Nephron progenitor cell (in vitro differentiated cells): ENCODE measurements at regions not wholly inside any gene's neighbourhood (a gene's known extent, or its start where the extent isn't known, plus 50 kb on each side); places are given as distances from the start of the nearest gene placed in this dataset.
A peak's percentile ranks its signal among the peaks of the same experiment; 100 is the strongest.

ENCODE experiments used
- DNase-seq: peaks from one replicate; pipeline ENCODE4 v3.0.0; 2021
- H3K27ac Mint-ChIP-seq: 2 replicates; pipeline ENCODE4 v1.8.0; 2021; ENCODE audit warnings: mild to moderate bottlenecking, moderate library complexity, mixed read lengths
- H3K27me3 Mint-ChIP-seq: 2 replicates; pipeline ENCODE4 v1.8.0; 2021; ENCODE audit warnings: mild to moderate bottlenecking, low read depth, mixed read lengths; ENCODE audit not compliant: poor library complexity
- H3K36me3 Mint-ChIP-seq: 2 replicates; pipeline ENCODE4 v1.8.0; 2021; ENCODE audit warnings: low read depth, mixed read lengths
- H3K4me1 Mint-ChIP-seq: 2 replicates; pipeline ENCODE4 v1.8.0; 2021; ENCODE audit warnings: mixed read lengths
- H3K4me3 Mint-ChIP-seq: 2 replicates; pipeline ENCODE4 v1.8.0; 2021; ENCODE audit warnings: mild to moderate bottlenecking, moderate library complexity, mixed read lengths
- H3K9me3 Mint-ChIP-seq: 2 replicates; pipeline ENCODE4 v1.8.0; 2021; ENCODE audit warnings: mild to moderate bottlenecking, moderate library complexity, mixed read lengths
- TF ChIP-seq, protein P1 (sequence below): fragments of 200-600 bp; sonication (generic); IDR thresholded peaks from 2 replicates; pipeline ENCODE4 v1.5.0; 2021; ENCODE audit warnings: antibody characterized with exemption

DNA sequence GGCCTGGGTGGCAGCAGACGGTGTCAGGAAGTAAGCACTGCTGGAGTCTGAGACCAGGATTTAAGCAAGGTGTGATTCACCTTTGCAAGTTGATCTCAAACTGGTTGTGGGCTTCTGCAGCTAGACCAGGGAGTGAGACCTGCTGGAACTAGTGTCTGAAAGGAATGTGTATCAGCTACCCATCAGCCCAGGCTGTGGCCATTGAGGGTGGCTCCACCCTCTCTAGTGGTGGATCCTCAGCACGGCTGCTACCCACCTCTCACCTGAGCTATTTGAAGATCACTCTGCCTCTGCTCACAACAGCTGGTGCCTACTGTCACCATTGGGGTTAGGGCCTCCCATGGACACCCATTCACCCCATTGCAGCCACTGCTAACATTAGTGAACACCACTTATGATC is 140.3 kb upstream of the DCBLD2 start:
- H3K4me3 Mint-ChIP-seq, result no peak overlapping the region
- no peak for DNase-seq
- H3K27ac Mint-ChIP-seq, result no peak overlapping the region
- H3K4me1 Mint-ChIP-seq, result no peaks in the 10 kb centered on the region
- no peaks in the 10 kb centered on the region for H3K9me3 Mint-ChIP-seq
- H3K27me3 Mint-ChIP-seq, result peaks cover 15% of the 10 kb centered on the region
- H3K36me3 Mint-ChIP-seq, result no peaks in the 10 kb centered on the region
- TF ChIP-seq, protein P1, sequence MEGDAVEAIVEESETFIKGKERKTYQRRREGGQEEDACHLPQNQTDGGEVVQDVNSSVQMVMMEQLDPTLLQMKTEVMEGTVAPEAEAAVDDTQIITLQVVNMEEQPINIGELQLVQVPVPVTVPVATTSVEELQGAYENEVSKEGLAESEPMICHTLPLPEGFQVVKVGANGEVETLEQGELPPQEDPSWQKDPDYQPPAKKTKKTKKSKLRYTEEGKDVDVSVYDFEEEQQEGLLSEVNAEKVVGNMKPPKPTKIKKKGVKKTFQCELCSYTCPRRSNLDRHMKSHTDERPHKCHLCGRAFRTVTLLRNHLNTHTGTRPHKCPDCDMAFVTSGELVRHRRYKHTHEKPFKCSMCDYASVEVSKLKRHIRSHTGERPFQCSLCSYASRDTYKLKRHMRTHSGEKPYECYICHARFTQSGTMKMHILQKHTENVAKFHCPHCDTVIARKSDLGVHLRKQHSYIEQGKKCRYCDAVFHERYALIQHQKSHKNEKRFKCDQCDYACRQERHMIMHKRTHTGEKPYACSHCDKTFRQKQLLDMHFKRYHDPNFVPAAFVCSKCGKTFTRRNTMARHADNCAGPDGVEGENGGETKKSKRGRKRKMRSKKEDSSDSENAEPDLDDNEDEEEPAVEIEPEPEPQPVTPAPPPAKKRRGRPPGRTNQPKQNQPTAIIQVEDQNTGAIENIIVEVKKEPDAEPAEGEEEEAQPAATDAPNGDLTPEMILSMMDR, result no peak

DNA sequence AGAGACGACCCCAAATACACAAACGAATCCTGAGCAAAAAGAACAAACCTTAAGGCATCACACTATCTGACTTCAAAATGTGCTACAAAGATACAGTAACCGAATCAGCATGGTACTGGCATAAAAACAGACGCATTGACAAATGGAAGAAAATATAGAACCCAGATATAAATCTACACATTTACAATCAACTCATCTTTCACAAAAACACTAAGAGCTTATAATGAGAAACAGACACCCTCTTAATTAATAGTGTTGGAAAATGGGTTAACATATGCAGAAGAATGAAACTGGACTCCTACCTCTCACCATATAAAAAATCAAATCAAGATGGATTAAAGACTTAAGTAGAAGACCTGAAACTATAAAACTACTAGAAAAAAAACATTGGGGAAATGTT is 130.3 kb upstream of the DCBLD2 start:
- Mint-ChIP-seq H3K9me3 (peaks cover 25% of the 10 kb centered on the region), H3K4me3 (no peak overlapping the region), H3K27me3 (no peaks in the 10 kb centered on the region), H3K4me1 (no peaks in the 10 kb centered on the region), H3K36me3 (no peaks in the 10 kb centered on the region), H3K27ac (no peak overlapping the region)
- TF ChIP-seq, protein P1, result no peak
- no peak for DNase-seq

DNA sequence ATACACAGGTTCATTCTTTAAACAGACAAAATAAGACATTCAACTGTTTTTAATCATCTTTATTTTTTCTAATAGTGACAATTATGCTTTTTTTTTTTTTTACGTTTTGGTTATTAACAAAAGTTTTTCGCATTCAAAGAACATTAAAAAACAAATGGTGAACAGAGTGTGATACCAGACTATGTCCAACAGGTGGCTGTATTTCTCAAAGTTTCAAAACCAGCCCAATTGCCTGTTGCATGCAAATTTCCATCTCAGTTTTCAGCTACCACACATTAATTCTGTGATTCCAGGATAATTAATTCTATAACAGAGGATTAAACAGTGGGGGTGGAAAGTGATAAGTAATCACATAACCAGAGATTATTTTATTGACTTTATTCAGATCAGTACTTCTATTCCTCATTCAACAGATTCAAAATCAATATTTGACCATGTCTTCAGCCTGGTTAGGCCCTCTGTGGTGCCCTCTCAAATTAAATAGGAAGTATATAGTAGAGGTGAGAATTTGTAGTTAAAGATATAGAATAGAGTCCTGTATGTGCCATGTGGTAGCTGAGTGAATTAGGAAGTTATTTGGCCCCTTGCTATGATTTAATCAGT is 122.2 kb upstream of the DCBLD2 start:
- H3K4me3 Mint-ChIP-seq, result no peak overlapping the region
- no peak overlapping the region for H3K27ac Mint-ChIP-seq
- TF ChIP-seq, protein P1, result peak; percentile 59
- peaks cover 8% of the 10 kb centered on the region for H3K9me3 Mint-ChIP-seq
- H3K4me1 Mint-ChIP-seq, result no peaks in the 10 kb centered on the region
- no peak for DNase-seq
- no peaks in the 10 kb centered on the region for H3K27me3 Mint-ChIP-seq
- no peaks in the 10 kb centered on the region for H3K36me3 Mint-ChIP-seq

DNA sequence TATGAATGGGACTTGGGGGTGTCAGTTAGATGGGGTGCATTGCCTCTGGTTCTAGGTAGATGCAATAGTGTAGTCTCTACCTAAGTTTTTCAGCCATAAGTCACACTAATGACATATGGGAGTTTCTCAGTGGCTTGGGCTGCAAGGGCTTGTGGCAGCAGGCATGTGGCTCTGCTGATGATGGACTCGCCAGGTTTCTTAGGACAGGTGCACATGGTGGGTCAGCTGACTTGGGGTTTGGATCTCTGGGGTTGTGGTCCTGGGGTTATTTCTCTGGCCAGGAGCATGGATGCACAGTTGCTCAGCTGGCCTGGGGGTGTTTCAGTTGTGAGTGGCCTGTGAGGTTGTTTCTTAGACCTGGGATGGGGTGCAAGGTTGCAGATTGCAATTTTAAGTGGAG is 120.0 kb upstream of the DCBLD2 start:
- H3K27me3 Mint-ChIP-seq, result no peaks in the 10 kb centered on the region
- no peak overlapping the region for H3K4me3 Mint-ChIP-seq
- TF ChIP-seq, protein P1, result no peak
- no peaks in the 10 kb centered on the region for H3K36me3 Mint-ChIP-seq
- no peaks in the 10 kb centered on the region for H3K4me1 Mint-ChIP-seq
- no peaks in the 10 kb centered on the region for H3K9me3 Mint-ChIP-seq
- no peak for DNase-seq
- no peak overlapping the region for H3K27ac Mint-ChIP-seq

DNA sequence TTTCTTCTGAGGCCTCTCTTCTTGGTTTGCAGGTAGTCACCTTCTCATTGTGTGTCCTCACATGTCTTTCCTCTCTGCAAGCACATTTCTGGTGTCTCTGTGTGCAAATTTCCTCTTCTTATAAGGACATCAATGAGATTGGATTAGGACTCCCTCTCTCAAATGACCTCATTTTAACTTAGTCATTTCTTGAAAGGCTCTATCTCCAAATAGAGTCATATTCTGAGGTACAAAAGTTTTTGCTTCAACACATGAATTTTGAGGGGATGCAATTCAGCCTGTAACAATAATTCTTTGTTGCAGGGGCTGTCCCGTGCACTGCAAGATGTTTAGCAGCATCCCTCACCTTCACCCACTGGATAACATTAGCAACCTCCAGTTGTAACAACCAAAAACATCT is 115.0 kb upstream of the DCBLD2 start:
- H3K27me3 Mint-ChIP-seq, result no peaks in the 10 kb centered on the region
- TF ChIP-seq, protein P1, result no peak
- no peaks in the 10 kb centered on the region for H3K9me3 Mint-ChIP-seq
- H3K4me3 Mint-ChIP-seq, result no peak overlapping the region
- H3K27ac Mint-ChIP-seq, result no peak overlapping the region
- H3K4me1 Mint-ChIP-seq, result no peaks in the 10 kb centered on the region
- no peaks in the 10 kb centered on the region for H3K36me3 Mint-ChIP-seq
- DNase-seq, result no peak

DNA sequence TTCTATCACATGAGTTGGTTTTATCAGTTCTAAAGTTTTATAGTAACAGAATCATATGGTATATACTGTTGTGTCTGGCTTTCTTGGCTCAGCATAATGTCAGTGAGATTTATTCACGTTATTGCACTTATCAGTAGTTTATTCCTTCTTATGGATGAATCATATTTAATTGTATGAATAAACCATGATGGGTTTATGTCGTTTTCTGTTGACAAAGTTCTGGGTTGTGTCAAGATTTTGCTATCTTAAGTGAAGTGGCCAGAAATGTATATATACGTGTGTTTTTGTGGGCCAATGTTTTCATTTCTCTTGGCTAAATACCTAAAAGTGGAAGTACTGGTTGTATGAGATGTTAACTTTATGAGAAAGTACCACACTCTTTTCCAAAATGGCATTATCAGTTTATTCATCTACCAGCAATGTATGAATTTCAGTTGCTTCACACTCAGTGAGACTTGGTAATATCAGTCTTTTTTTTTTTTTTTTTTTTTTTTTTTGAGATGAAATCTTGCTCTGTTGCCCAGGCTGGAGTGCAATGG is 112.4 kb upstream of the DCBLD2 start:
- Mint-ChIP-seq H3K9me3 (no peaks in the 10 kb centered on the region), H3K36me3 (no peaks in the 10 kb centered on the region), H3K4me1 (no peaks in the 10 kb centered on the region), H3K4me3 (no peak overlapping the region), H3K27ac (no peak overlapping the region), H3K27me3 (no peaks in the 10 kb centered on the region)
- DNase-seq, result no peak
- TF ChIP-seq, protein P1, result no peak
